ENCODE measurements at regions not wholly inside any gene's neighbourhood (a gene's known extent, or its start where the extent isn't known, plus 50 kb on each side); places are given as distances from the start of the nearest gene placed in this dataset.

DNA sequence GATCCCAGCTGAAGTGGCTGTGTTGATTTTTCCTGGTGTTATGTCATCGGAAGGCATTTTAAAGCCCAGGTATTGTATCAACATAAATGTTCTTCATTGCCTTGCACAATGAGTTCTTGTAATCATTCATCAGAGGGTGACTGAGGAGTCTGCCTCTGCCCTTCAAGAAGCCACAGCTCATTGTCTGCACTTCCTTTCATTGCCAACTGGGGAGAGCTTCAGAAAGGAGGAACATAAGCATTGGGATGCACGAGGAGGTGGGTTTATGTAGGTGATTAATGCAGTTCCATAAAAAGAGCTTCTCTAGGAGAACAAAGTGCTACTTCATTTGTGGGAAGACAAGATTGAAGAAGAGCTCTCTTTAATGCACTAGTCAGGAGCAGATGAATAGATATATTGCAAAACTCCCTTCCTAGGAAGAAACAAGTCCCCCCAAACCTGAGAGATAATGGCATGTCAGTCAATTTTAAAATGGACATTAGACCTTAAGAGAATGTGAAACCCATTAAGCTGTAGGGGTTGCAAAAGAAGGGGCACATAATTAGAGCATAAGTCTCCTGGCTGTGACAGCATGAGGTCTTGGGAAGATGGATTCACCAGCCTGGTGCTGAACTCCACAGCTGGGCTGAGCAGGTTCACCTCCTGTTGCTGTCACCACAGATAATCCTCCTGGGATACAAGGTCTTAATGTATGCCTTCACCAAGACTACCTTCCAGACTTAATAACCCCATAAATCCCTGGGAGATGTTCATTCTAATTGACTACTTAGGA lies 124.6 kb downstream of the BACH1 start:
- 67 to 71% methylated on average over 2 of the region's 2 CpGs for WGBS, 2 donors
- TF ChIP-seq POLR2A (IDR thresholded peaks at IDR 0.05): no peak
- TF ChIP-seq, protein P1, sequence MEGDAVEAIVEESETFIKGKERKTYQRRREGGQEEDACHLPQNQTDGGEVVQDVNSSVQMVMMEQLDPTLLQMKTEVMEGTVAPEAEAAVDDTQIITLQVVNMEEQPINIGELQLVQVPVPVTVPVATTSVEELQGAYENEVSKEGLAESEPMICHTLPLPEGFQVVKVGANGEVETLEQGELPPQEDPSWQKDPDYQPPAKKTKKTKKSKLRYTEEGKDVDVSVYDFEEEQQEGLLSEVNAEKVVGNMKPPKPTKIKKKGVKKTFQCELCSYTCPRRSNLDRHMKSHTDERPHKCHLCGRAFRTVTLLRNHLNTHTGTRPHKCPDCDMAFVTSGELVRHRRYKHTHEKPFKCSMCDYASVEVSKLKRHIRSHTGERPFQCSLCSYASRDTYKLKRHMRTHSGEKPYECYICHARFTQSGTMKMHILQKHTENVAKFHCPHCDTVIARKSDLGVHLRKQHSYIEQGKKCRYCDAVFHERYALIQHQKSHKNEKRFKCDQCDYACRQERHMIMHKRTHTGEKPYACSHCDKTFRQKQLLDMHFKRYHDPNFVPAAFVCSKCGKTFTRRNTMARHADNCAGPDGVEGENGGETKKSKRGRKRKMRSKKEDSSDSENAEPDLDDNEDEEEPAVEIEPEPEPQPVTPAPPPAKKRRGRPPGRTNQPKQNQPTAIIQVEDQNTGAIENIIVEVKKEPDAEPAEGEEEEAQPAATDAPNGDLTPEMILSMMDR (IDR thresholded peaks at IDR 0.05): no peak
- DNase-seq (ENCODE audit: low spot score in 2 of 2): no peak
- H3K4me3 ChIP-seq (ENCODE audit: low read depth, poor library complexity, severe bottlenecking): no peak overlapping the region
- intact Hi-C loops (cut with DNase I; ENCODE audit: low total_unique reads): no loop called here

DNA sequence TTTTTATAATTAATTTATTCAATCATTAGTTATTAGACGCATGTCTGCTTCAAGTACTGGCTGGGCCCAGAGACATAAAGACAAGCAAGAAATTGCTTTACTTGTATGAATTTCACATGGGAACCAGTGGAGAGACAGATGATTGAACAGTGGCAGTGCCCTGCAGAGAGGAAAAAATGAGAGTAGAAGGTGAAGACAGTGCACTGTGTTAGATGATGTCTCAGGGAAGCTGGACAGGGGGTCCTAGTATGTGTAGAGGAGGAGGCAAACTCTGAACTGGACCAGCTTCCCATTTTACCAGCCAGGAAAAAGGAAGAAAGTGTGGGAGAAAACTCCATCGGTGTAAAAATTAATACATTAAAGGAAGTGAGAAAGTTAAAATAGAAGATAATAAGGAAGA lies 126.0 kb downstream of the BACH1 start:
- TF ChIP-seq, protein P1 (IDR thresholded peaks at IDR 0.05): no peak
- no peak for TF ChIP-seq POLR2A (IDR thresholded peaks at IDR 0.05)
- no peak for DNase-seq (ENCODE audit: low spot score in 2 of 2)
- 84 to 87% methylated on average over 2 of the region's 2 CpGs for WGBS, 2 donors
- intact Hi-C loops (cut with DNase I; ENCODE audit: low total_unique reads): no loop called here
- no peak overlapping the region for H3K4me3 ChIP-seq (ENCODE audit: low read depth, poor library complexity, severe bottlenecking)

DNA sequence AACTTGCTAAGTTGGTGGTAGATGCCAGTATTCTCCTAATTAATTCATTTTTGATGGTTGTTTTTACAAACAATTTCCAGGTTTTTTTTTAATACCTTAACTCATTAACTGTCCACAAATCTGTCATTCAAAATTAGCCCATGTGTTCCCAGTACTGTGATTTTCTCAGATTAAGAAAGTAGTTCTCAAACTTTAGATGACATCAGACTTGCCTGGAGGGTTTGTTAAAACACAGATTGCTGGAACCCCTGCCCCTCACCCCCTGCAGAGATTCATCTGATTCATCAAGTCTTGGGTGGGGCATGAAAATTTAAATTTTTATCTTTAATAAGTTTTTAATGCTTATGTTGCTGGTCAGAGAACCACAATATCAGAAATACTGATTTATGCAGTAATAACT lies 130.5 kb downstream of the BACH1 start:
- intact Hi-C loops (cut with DNase I; ENCODE audit: low total_unique reads): no loop called here
- no peak for TF ChIP-seq POLR2A (IDR thresholded peaks at IDR 0.05)
- TF ChIP-seq, protein P1 (IDR thresholded peaks at IDR 0.05): no peak
- DNase-seq (ENCODE audit: low spot score in 2 of 2): no peak
- no peak overlapping the region for H3K4me3 ChIP-seq (ENCODE audit: low read depth, poor library complexity, severe bottlenecking)

DNA sequence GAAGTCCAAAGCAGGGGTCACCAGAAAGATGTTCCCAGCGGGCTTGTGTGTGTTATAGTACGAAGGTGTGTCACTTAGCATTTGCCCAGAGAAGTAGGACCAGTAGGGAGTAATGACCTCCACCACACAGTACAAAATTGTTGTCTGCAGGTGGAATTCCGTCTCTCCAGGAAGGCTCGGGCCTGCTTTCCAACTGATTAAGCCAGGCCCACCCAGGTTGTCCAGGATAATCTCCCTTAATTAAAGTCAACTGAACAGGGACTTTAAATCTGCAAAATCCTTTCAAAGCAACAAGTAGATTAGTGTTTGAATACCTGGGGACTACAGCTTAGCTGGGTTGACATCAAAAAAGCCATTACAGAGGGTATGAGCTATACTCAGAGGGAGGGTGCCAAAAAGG lies 131.3 kb downstream of the BACH1 start:
- intact Hi-C loops (cut with DNase I; ENCODE audit: low total_unique reads): no loop called here
- H3K4me3 ChIP-seq (ENCODE audit: low read depth, poor library complexity, severe bottlenecking): no peak overlapping the region
- WGBS, 2 donors: 91% methylated on average over 4 of the region's 4 CpGs
- TF ChIP-seq, protein P1 (IDR thresholded peaks at IDR 0.05): no peak
- TF ChIP-seq POLR2A (IDR thresholded peaks at IDR 0.05): no peak
- DNase-seq (ENCODE audit: low spot score in 2 of 2): no peak

DNA sequence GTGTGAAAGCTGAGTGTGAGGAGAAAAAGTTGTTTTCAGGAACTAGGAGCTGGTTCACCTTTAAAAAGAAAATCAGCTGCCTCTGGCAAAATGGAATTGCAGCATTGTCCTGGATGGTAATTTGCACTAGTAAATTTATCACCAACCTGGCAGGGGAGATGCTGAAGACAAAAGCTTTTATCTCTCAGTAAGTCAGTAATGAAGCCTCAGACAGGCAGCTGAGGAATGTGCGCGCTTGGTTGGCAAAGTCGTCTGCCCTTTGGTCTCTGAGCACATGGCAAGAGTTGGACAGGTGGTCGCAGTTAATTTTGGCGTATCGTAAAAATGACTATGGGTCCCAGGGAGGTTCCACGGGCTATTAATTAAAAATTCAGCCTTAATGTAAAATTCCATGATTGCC lies 131.9 kb downstream of the BACH1 start:
- WGBS, 2 donors: 67 to 78% methylated on average over 7 of the region's 7 CpGs
- no peak for DNase-seq (ENCODE audit: low spot score in 2 of 2)
- H3K4me3 ChIP-seq (ENCODE audit: low read depth, poor library complexity, severe bottlenecking): no peak overlapping the region
- no peak for TF ChIP-seq POLR2A (IDR thresholded peaks at IDR 0.05)
- TF ChIP-seq, protein P1 (IDR thresholded peaks at IDR 0.05): no peak
- intact Hi-C loops (cut with DNase I; ENCODE audit: low total_unique reads): no loop called here

GRCh38 chr21:29431178-29431577 lies 132.5 kb downstream of the BACH1 start:
- intact Hi-C loops (cut with DNase I; ENCODE audit: low total_unique reads): no loop called here
- 69 to 85% methylated on average over 1 of the region's 1 CpG for WGBS, 2 donors
- TF ChIP-seq POLR2A (IDR thresholded peaks at IDR 0.05): no peak
- TF ChIP-seq, protein P1 (IDR thresholded peaks at IDR 0.05): no peak
- no peak overlapping the region for H3K4me3 ChIP-seq (ENCODE audit: low read depth, poor library complexity, severe bottlenecking)
- DNase-seq (ENCODE audit: low spot score in 2 of 2): no peak

Measured in lower leg skin (tissue), 4 donors.